Karpas-422 (cell line): ENCODE measurements at regions not wholly inside any gene's neighbourhood (a gene's known extent, or its start where the extent isn't known, plus 50 kb on each side); places are given as distances from the start of the nearest gene placed in this dataset.

Source experiments
- DNase-seq: peaks from one replicate; pipeline ENCODE4 v3.0.0-alpha.2; 2015
- H2AFZ ChIP-seq: fragments of 200-600 bp; sonication (generic); 2 replicates; pipeline ENCODE4 v1.6.1; 2014; ENCODE audit warnings: antibody characterized with exemption, low read length, mixed read lengths
- H3K27ac ChIP-seq: fragments of 200-600 bp; sonication (generic); 2 replicates; pipeline ENCODE4 v1.5.1; 2014; ENCODE audit warnings: mild to moderate bottlenecking, low read length, moderate library complexity
- H3K27me3 ChIP-seq: fragments of 200-600 bp; sonication (generic); 2 replicates; pipeline ENCODE4 v1.6.1; 2014; ENCODE audit warnings: low read length, mixed read lengths
- H3K36me3 ChIP-seq: fragments of 200-600 bp; sonication (generic); 2 replicates; pipeline ENCODE4 v1.6.1; 2014; ENCODE audit warnings: low read length, mixed read lengths; ENCODE audit not compliant: insufficient read depth
- H3K4me1 ChIP-seq: fragments of 200-600 bp; sonication (generic); 2 replicates; pipeline ENCODE4 v1.6.1; 2014; ENCODE audit warnings: mild to moderate bottlenecking, low read length, mixed read lengths
- H3K4me2 ChIP-seq: fragments of 200-600 bp; sonication (generic); 2 replicates; pipeline ENCODE4 v1.6.1; 2014; ENCODE audit warnings: low read length, low read depth, mild to moderate bottlenecking; ENCODE audit not compliant: poor library complexity, severe bottlenecking
- H3K4me3 ChIP-seq: fragments of 200-600 bp; sonication (generic); 2 replicates; pipeline ENCODE4 v1.5.1; 2014; ENCODE audit warnings: mild to moderate bottlenecking, antibody characterized with exemption, low read length, mixed read lengths
- H3K79me2 ChIP-seq: fragments of 200-600 bp; sonication (generic); 2 replicates; pipeline ENCODE4 v1.6.1; 2014; ENCODE audit warnings: mild to moderate bottlenecking, low read length, mixed read lengths
- H3K9ac ChIP-seq: fragments of 200-600 bp; sonication (generic); 2 replicates; pipeline ENCODE4 v1.6.0; 2014; ENCODE audit warnings: low read length
- H3K9me2 ChIP-seq: fragments of 200-600 bp; sonication (generic), shearing (Covaris generic); replicated peaks from 2 replicates; pipeline ENCODE4 v1.6.0; 2014; ENCODE audit warnings: mild to moderate bottlenecking, low read length, moderate library complexity; ENCODE audit not compliant: insufficient read depth
- H3K9me3 ChIP-seq: fragments of 300-700, 200-600 bp; sonication (generic); 2 replicates; pipeline ENCODE4 v1.6.1; 2014; ENCODE audit warnings: low read length, mixed read lengths
- H4K20me1 ChIP-seq: fragments of 200-600 bp; sonication (generic); 2 replicates; pipeline ENCODE4 v1.6.1; 2014; ENCODE audit warnings: mild to moderate bottlenecking, antibody characterized with exemption, low read length, low read depth; ENCODE audit not compliant: insufficient read depth

DNA sequence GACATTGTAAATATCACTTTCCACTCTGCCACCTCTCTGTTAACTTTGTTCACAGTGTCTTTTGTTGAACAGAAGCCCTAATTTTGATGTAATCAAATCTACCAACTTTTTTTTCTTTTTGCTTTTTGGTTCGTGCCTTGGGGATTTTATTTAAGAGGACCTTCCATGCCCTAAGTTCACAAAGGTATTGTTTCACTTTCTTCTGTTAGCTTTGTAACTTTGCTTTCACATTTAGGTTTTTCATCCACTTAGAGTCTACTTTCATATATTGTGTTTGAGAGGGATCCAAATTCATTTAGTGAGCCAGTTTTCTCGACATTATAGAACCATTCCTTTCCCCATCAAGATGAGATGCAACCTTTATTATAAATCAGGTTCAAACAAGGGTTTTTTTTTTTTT lies 275.7 kb upstream of the CRY1 start:
- Histone ChIP-seq H3K9me2 (no peaks in the 10 kb centered on the region), H2AFZ (no peak overlapping the region), H3K4me3 (no peak overlapping the region)

DNA sequence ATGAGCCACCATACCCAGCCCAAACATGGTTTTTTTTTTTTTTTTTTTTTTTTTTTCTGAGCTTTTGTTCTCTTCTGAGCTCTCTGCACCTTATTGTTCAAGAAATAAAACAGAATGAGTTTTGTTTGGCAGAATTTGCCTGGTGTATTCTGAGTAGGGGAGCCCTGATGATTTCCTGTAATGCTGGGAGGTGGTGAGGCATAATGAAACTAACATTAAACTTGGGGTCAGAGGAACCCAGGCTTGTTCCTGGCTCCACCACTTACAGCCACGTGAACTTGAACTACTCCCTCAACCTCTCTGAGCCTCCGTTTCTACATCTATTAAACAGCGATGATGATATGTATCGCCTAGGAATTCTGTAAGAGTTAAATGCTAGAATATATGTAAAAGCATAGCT lies 276.3 kb upstream of the CRY1 start:
- Histone ChIP-seq H3K9me3 (no peaks in the 10 kb centered on the region), H3K4me1 (no peaks in the 10 kb centered on the region), H4K20me1 (no peaks in the 10 kb centered on the region), H3K4me3 (no peak overlapping the region), H3K27ac (no peak overlapping the region), H2AFZ (no peak overlapping the region), H3K79me2 (no peaks in the 10 kb centered on the region), H3K36me3 (no peaks in the 10 kb centered on the region), H3K9ac (no peak overlapping the region), H3K4me2 (no peak overlapping the region), H3K9me2 (no peaks in the 10 kb centered on the region), H3K27me3 (no peaks in the 10 kb centered on the region)
- no peak for DNase-seq

More for the DNA sequence above, 275.7 kb upstream of the CRY1 start:
- Histone ChIP-seq H4K20me1 (no peaks in the 10 kb centered on the region), H3K9me3 (no peaks in the 10 kb centered on the region), H3K36me3 (no peaks in the 10 kb centered on the region), H3K27me3 (no peaks in the 10 kb centered on the region), H3K79me2 (no peaks in the 10 kb centered on the region), H3K27ac (no peak overlapping the region), H3K4me2 (no peak overlapping the region), H3K4me1 (no peaks in the 10 kb centered on the region), H3K9ac (no peak overlapping the region)
- DNase-seq: no peak

DNA sequence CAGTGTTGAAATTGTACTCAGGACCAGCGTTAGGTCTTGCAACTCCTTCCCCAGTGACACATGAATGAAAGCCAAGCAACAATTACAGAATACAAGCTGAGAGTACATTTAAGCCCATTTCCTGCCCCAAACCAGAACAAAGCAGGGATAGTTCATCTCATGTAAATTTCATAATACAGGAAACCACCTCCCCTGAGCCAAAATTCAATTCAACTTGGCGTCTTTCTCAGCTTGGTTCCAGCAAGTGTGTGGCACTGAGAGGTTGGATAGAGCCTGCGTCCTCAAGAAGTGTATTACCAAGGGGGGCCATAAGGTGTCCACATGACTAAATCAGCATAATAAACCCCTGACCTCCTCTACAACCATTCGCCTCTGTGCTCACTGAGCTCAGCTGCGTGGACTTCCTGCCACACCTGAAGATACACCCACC lies 278.9 kb upstream of the CRY1 start:
- no peaks in the 10 kb centered on the region for H3K4me1 ChIP-seq
- H3K4me2 ChIP-seq: no peak overlapping the region
- H3K36me3 ChIP-seq: no peaks in the 10 kb centered on the region
- no peak overlapping the region for H2AFZ ChIP-seq
- H3K9me3 ChIP-seq: no peaks in the 10 kb centered on the region
- DNase-seq: peak; percentile 42
- no peak overlapping the region for H3K4me3 ChIP-seq
- H3K9ac ChIP-seq: no peak overlapping the region
- no peaks in the 10 kb centered on the region for H3K27me3 ChIP-seq
- no peaks in the 10 kb centered on the region for H4K20me1 ChIP-seq
- H3K79me2 ChIP-seq: no peaks in the 10 kb centered on the region
- H3K27ac ChIP-seq: no peak overlapping the region
- H3K9me2 ChIP-seq: no peaks in the 10 kb centered on the region

DNA sequence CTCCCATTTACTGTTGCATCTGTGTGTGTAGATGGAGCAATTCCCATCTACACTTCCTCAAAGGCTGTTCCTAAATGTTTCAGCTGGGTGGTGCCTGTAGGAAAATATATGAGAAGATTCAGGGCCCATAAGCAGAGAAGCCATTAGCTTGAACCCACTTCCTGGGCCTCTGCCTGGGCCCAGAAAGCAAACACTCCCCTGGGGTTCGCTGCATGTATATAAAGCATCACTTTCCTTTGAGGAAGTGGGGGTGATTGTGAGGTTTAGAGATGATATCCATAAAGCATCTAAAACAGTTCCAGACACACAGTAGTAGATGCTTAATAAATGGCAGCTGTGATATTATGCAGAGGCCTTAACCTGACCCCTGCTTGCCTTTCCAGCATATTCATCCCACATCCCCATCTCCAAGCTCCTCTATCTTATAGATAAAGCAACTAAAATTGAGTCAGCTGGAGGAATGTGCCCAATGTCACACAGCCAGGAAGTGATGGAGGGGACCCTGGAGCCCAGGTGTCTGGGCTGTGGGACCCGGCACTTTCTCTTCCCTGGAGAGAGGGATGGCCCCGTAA lies 280.0 kb upstream of the CRY1 start:
- no peak overlapping the region for H3K27ac ChIP-seq

DNA sequence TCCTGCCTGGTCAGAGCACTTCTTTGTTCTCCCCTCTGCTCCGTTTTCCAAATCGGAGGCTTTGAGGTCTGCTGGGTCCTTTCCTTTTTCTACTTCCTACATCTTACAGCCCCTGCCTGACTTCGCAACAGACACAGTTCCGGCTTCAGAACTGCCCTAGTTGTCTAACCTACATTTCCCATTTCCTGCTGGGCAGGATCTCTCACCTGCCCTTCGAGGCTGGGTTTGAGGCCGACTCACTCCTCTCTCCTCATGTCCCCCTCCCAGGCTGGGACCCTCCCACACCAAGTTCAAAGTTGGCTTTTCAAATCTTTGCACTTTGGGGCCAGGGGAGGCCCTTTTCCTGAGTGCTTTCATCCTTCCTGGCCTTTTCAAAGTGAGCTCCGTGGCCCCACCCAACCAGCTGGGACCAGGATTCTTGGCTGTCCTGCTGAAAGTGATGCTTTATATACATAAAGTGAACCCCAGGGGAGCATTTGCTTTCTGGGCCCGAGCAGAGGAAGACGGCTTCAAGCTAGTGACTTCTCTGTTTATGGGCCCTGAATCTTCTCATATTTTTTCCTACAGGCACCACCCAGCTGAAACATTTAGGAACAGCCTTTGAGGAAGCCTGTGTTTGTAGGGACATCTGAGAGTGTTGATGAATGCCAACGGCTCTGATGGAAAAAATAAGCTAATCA lies 281.0 kb upstream of the CRY1 start:
- H3K27me3 ChIP-seq: no peaks in the 10 kb centered on the region
- no peak overlapping the region for H3K27ac ChIP-seq
- no peaks in the 10 kb centered on the region for H3K79me2 ChIP-seq
- H3K9me3 ChIP-seq: no peaks in the 10 kb centered on the region
- no peak overlapping the region for H3K9ac ChIP-seq
- H3K36me3 ChIP-seq: no peaks in the 10 kb centered on the region
- no peak overlapping the region for H2AFZ ChIP-seq
- H4K20me1 ChIP-seq: no peaks in the 10 kb centered on the region
- no peaks in the 10 kb centered on the region for H3K4me1 ChIP-seq
- H3K4me2 ChIP-seq: no peak overlapping the region
- no peaks in the 10 kb centered on the region for H3K9me2 ChIP-seq
- H3K4me3 ChIP-seq: no peak overlapping the region
- DNase-seq: no peak

More for the DNA sequence above, 280.0 kb upstream of the CRY1 start:
- H4K20me1 ChIP-seq: no peaks in the 10 kb centered on the region
- no peaks in the 10 kb centered on the region for H3K36me3 ChIP-seq
- no peak overlapping the region for H3K4me3 ChIP-seq
- no peaks in the 10 kb centered on the region for H3K9me2 ChIP-seq
- no peak overlapping the region for H3K4me2 ChIP-seq
- no peaks in the 10 kb centered on the region for H3K4me1 ChIP-seq
- H2AFZ ChIP-seq: no peak overlapping the region
- no peaks in the 10 kb centered on the region for H3K9me3 ChIP-seq
- H3K27me3 ChIP-seq: no peaks in the 10 kb centered on the region
- no peaks in the 10 kb centered on the region for H3K79me2 ChIP-seq
- H3K9ac ChIP-seq: no peak overlapping the region
- no peak for DNase-seq

DNA sequence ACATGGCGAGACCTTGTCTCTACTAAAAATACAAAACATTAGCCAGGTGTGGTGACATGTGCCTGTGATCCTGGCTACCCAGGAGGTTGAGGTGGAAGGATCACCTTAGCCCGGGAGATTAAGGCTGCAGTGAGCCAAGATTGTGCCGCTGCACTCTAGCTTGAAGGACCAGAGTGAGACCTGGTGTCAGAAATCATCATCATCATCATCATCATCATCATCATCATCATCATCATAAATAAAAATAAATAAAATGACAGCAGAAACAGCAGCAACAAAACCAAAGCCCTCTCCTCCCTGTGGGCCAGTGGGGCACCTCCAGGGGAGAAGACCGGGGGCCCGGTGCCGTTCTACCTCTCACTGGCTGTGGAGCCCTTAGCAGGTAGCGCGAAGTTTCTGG lies 281.9 kb upstream of the CRY1 start:
- Histone ChIP-seq H3K9me3 (no peaks in the 10 kb centered on the region), H2AFZ (no peak overlapping the region)

DNA sequence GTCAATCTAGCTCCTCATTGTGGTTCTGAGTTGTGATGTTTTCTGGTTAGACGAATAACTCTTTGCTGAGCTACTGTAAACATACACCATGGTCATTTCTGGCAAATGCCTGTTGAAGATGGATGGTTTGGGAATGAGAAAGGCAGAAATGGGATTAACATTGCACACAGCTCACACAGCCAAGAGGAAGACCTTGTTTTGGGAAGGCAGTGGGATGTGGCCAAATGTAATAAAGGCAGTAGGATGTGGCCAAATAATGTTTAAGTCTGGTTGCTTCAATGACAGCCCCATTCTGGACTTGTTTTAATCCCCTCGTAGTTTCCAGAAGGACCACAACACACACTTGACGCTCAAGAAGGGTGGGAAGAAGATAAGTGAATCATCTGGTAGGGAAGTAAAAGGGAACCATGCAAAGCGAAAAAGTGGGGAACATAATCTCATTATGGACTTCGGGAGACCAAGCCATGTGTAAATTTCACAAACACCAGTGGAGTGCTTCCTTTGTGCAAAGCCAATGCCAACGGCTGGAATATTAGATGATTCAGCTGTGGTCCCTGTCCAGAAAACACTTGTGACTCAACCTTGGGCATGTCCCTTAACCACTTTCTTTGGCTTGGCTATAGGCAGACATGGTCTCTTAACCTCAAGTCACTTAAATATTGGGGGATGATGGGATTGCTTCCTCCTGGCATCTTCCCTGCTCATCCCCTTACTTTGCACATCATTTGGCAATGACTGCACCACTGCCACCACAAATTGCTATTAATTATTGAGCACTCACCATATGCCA lies 284.4 kb upstream of the CRY1 start:
- Histone ChIP-seq H4K20me1 (no peaks in the 10 kb centered on the region), H3K4me3 (no peak overlapping the region), H3K79me2 (no peaks in the 10 kb centered on the region), H3K4me2 (no peak overlapping the region), H3K9me2 (no peaks in the 10 kb centered on the region), H3K9me3 (no peaks in the 10 kb centered on the region), H3K27me3 (no peaks in the 10 kb centered on the region), H3K4me1 (no peaks in the 10 kb centered on the region), H3K36me3 (no peaks in the 10 kb centered on the region), H3K9ac (no peak overlapping the region), H3K27ac (no peak overlapping the region), H2AFZ (no peak overlapping the region)
- no peak for DNase-seq

More for the DNA sequence above, 281.9 kb upstream of the CRY1 start:
- no peak overlapping the region for H3K4me2 ChIP-seq
- H4K20me1 ChIP-seq: no peaks in the 10 kb centered on the region
- no peaks in the 10 kb centered on the region for H3K36me3 ChIP-seq
- no peaks in the 10 kb centered on the region for H3K4me1 ChIP-seq
- H3K79me2 ChIP-seq: no peaks in the 10 kb centered on the region
- no peak for DNase-seq
- no peak overlapping the region for H3K27ac ChIP-seq
- H3K4me3 ChIP-seq: no peak overlapping the region
- no peaks in the 10 kb centered on the region for H3K9me2 ChIP-seq
- no peaks in the 10 kb centered on the region for H3K27me3 ChIP-seq
- H3K9ac ChIP-seq: no peak overlapping the region

DNA sequence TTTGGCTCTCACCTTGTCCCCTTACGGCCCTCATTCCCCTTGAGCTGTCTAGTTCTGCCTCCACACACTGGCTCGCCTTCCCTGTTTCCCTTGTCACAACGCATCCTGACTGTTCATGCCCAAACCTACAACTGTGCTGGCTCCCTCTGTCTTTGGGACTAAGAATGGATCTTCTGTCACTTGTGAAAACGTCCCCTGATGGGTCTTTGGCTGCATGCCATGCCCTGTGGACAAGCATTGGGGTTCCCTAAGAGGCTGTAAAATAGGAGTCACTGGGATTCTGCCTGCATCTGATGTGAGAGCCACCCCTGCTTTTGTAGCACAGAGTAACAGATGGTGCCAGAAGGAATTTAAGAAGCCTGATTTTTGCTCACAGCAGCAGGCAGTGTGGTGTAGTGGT lies 285.3 kb upstream of the CRY1 start:
- H3K27ac ChIP-seq: no peak overlapping the region
- no peak overlapping the region for H3K4me2 ChIP-seq
- no peaks in the 10 kb centered on the region for H3K79me2 ChIP-seq
- no peaks in the 10 kb centered on the region for H3K4me1 ChIP-seq
- H3K27me3 ChIP-seq: no peaks in the 10 kb centered on the region
- no peak overlapping the region for H3K4me3 ChIP-seq
- no peaks in the 10 kb centered on the region for H3K36me3 ChIP-seq
- H3K9me2 ChIP-seq: no peaks in the 10 kb centered on the region
- no peak overlapping the region for H3K9ac ChIP-seq
- no peaks in the 10 kb centered on the region for H3K9me3 ChIP-seq
- no peak for DNase-seq
- no peak overlapping the region for H2AFZ ChIP-seq
- H4K20me1 ChIP-seq: no peaks in the 10 kb centered on the region
